Bone marrow (tissue), 2 donors: ENCODE measurements at regions not wholly inside any gene's neighbourhood (a gene's known extent, or its start where the extent isn't known, plus 50 kb on each side); places are given as distances from the start of the nearest gene placed in this dataset.
"Not testable (repeated sequence)": the region's sequence is repeated elsewhere in the genome, so short reads cannot be mapped to it uniquely, and the experiment has no call there.

ENCODE experiments used
- DNase-seq, 2 donors: peaks; one replicate each; lab custom pipeline; 2025; lab: John Stamatoyannopoulos, UW

DNA sequence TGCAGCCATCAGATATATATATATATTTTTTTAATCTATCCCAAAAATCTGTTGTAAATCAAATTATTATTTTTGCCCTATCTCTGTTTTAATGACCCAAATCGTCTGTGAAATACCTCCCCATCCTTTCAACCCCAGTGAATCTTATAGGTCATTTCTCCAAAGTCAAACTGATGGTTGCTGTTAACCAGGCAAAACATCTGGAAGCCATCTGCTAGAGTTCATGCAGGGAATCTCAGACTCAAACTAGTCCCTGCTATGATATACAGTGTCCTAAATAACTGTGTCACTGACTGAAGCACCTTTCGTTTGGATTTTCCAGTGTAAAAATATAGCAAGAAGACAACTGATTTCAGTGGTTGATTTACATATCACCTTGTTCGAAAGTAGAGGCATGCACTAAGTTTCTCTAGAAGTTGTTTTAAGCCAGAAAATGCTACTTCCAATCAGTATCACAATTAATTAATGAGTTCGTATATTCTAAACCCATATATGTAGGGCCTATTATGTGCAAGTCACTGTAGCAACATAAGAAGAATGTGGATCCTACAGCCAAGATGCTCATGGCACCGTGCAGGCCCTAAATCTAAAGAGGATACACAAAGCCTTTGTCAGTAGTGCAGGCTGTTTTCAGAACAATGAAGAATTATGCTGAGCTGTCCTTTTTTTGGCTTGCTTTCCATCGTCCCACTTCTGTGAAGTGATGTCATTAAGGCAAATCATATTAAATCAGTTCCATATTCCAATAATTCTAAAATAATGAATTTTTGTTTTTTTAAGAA, 566.0 kb downstream of the STK39 start:
- no peak for DNase-seq

DNA sequence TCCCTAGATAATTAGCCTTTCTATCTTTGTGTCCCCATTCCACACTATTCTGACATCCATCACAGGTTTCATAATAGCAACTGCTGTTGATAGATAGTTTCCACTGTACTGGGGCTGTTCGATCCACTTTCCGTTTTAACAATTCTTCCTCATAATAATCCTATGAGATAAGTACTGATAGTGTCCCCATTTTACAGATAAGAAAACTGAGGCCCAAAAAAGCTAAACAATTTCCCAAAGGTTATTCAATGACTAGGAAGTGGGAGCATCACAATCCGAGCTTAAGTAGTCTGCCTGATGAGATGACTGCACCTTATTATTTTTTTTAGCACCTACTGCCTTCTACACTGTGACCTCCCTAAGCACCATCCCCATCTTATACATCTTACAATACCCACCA, 569.2 kb downstream of the STK39 start:
- no peak for DNase-seq

DNA sequence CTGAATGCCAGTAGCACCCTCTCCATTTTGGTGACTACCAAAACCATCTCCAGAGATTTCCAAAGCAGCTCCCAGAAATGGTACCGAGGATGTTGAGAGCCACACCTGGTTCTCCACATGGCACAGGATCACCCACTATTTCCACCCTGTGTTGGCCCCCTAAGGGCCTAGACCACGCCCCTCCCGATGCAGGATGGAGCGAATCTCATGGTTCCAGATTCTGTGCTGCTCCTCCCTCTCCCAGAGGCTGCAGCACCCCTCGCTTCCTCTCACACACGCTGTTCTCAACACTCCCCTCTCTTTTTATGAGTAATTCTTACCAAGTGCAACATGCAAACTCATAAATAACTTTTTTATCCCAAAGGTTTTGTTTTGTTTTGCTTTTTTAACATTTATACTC, 571.5 kb downstream of the STK39 start:
- no peak for DNase-seq

DNA sequence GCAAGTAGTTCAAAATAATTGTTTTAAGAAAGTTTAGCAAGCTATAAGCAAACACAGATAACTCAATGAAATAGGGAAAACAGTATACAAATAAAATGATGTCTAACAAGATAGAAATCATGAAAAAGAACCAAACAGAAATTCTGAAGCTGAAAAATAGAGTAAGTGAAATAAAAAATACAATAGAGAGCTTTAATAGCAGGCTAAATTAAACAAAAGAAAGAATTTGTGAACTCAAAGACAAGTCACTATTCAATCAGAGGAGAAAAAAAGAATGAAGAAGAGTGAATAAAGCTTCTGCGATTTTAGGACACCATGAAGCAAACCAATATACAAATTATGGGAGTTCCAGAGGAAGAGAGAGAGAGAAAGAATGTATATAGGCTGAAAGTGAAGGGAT, 576.8 kb downstream of the STK39 start:
- no peak for DNase-seq

DNA sequence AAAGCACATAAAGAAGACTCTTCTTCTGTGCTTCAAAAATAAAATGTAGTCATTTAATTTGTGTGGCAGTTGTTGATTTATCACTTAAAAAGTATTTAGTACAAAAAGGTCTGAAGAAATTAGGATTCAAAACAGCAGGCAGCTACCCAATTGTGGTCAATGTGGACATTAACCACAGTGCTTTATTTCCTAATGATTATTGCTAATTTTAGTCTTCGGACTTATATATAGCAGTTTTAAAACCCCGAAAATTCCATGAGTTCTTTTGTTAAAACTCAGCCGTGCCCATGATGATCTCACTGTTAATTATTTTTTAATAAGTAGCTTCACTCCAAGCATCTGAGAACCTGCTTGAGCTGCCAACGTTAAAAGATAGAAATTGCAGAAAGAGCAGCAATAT, 594.3 kb downstream of the STK39 start:
- no peak for DNase-seq

DNA sequence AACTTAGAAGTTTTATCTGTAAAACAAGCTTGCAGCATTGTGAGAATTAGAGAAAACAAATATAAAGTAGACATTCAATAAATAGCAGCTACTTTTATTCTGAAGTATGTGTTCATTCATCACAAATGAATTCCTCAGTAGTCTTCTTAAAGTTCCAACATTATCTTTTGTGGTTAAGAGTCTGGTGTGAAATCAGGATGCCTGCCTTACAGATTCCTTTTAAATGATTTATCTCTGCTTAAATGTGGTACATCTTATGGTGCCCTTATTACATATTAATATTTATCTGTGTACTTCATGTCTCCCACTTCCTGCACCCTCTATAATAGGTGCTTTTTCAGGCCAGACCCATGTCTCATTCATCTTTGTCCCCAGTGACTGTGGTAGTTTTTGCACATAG, 595.0 kb downstream of the STK39 start:
- no peak for DNase-seq

DNA sequence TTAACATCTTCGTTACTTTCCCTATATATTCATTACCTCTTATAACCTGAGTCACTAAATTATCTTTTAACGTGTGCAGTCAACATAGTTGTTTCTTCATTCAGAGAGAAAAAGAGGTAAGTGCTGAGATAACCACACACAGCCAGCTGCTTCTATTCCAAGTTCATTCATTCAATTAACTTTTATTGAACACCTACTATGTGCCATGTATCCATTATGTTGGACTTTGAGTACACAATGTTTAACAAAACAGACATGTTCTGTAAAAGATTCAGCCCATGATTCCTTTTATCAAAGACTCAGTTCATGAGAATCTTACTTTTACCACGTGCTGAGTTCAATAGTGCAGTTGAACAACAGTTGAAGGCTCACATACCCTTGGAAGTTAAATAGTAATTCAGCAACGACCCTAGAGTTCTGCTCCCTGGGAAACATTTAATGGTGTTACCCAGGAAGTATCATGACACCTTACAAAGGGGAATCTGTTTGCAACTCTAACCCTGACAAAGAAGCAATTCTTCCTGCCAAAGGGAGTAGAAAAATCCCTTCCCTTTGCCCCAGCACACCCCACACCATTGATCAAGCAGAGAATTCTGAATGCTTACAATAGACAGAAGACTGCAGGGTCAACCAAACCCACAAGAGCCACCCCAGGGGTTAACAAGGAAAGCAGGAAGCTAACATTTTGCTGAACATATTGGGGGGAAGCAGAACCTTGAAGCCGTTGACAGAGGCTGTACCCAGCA, 595.8 kb downstream of the STK39 start:
- DNase-seq: no peak

DNA sequence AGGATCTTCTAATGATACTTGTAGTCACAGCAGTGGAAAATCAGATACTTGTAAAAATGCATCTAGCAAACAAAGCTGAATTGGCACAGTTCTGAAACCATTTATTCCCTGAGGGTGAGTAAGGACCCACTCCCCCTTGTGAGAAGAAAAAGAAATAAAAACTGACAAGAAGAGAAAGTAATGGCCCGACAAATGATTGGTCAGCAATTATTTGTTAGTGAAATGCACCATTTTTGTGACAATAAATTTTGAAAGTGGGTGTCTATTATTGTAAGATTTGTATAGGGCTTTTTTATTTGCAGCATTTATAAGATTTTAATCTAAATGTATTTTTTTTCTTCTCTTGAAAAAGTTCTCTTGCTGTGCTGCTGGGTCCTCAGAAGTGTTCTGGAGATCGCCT, 600.8 kb downstream of the STK39 start:
- no peak for DNase-seq

DNA sequence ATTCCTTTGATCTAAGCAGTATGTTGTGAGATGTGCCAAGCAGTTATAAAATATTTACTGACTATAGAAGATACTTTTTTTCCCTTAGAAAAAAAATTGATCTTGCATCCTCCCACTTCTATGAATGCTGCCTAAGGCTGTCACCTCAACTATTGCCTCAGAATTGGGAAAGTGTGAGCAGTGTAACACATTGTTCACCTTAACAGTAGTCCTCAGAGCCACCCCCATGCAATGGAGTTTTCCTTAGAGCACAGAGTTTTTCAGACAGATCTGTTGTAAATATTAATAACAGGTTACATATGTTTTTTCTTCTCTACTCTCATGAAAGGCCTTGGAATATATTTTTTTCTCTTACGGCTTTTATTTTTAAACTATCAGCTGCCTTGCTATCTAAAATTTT, 607.3 kb downstream of the STK39 start:
- no peak for DNase-seq

DNA sequence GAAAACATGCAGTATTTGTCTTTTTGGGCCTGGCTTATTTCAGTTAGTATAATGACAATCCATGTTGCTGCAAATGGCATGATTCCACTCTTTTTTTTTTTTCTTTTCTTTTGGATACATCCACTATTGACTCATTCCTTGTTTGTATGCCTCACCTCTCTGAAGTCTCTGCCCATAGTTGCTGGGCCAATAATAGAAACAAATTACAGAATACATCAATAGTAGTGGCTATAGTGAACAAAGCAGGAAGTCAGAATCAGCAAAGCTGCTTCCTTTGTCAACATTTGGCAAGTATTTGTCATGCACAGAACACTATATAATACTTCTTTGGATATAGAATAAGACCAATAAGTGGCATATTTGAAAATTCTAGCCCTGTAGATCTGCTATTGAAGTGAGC, 609.7 kb downstream of the STK39 start:
- DNase-seq: no peak

DNA sequence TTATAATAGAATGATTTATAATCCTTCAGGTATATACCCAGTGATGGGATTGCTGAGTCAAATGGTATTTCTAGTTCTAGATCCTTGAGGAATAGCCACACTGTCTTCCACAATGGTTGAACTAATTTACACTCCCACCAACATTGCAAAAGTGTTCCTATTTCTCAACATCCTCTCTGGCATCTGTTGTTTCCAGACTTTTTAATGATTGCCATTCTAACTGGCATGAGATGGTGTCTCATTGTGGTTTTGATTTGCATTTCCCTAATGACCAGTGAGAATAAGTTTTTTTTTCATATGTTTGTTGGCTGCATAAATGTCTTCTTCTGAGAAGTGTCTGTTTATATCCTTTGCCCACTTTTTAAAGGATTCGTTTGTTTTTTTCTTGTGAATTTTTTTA, 615.1 kb downstream of the STK39 start:
- DNase-seq: not testable (repeated sequence)

DNA sequence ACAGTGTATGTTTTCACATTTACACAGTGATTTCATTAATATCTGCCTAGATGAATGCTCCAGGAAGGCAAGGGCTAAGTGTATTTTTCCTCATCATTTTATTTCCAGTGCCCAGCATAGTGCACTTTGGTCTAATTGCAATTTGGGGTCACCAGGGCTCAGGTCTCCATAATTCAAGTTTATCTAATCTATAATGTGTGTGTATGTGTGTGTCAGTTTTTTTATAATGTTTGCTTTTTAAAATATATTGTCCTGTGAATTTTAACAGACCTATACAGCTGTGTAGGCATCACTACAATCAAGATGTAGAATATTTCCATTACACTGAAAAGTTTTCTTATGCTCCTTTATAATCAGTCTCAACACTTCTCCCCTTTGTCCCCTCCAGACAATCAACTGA, 620.4 kb downstream of the STK39 start:
- DNase-seq: no peak

DNA sequence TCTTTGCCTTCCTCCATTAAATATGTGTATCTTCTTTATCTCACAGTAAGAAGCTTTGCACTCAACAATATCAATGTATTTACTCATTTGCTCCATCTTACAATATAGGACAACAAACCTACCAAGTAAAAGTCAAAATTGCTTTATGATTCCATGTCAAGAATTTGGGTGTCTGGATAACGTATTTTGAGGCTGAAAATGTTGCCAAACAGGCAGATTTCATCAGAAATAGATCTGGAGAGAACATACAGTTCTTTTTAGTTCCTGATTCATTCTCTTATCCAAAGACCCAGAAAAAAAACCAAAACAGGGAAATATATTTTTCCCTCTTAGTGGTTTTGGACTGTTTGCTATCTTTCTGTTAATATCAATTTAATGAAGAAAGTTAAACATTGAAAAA, 621.1 kb downstream of the STK39 start:
- no peak for DNase-seq

DNA sequence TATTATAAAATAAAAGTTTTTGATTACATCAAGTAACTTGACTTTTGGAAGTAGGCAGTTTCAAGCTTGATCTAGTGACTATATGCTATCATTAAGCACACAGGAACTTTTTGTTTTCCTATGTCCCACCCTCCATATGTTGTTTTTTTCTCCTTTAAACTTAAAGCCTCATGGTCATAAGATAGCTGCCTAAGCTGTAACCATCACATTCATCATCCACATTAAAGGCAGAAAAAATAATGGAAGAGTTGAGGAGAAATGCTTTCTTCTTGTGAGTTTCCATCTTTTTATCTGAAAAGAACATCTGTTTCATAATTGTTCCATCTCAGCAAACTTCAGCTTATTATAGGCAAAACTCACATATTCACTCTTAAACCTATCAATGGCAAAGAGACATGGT, 630.4 kb downstream of the STK39 start:
- DNase-seq: no peak

DNA sequence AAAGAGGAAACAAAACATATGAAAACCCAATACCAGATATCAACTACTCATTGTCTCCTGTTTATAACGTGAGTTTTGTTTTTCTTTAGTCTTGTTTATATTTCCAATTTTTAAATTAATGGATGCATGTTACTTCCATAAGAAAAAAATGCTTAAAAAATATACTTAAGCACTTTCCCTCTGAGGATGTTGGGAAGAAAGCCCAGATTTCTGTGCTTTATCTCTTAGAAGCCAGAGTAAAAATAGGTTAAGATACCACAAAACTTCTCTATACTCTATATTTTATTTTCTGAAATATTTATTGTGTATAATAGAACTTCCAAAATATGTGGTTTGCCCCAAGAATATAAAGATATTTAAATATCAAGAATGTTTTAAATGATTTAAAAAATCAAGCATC, 633.9 kb downstream of the STK39 start:
- DNase-seq: no peak

DNA sequence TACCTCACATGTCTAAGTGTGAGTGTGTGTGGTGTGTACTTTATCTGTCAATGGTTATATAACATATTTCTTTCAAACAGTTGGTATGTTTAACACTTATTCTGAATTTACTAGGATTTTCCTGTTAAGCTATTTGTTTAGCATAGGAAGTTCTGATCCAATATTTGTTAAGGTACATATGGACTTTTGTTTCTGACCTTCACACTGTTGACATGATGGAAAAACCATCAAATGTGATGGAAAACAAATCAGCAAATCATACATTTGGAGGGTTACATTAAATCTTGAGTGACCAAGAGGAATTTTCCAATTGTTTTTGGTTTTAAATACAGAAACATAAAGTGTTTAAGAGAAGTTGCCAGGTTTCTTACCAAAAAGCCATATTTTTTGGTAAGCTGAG, 638.9 kb downstream of the STK39 start:
- DNase-seq: no peak

DNA sequence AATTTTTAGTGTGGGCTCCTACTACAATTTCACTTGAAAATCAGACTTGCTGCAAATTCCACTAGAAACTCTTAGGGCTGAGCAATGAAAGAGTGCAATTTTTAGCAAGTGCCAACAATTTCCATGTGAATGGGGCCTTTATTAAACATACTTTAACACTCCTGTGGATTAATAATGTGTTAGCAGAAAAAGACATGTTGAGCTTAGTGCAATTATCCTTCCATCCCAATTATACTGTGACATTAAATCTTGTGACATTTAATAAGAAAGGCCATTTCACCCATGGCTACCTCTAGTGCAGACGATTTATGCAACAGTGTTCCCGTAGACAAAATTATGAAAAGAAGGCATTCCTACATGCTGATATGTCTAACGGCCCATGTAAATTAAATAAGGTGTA, 639.7 kb downstream of the STK39 start:
- DNase-seq: no peak

DNA sequence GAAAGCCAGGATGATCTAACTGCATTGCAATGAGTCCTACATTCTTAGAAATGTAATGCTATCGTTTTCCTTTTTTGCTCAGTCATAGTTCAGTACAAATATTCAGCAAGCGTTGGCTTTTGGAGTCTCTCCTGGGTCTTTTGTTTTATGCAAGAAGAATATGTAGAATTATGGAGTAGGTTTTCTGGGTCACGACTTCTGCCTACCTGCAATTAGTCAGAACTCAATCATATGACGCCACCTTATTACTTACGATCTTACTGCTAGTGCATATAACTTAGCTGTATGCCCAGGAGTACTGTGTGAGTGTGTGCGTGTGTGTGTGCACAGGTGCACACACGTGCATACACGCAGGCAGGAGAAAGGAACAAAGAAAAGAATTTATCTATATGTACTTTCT, 640.2 kb downstream of the STK39 start:
- no peak for DNase-seq

DNA sequence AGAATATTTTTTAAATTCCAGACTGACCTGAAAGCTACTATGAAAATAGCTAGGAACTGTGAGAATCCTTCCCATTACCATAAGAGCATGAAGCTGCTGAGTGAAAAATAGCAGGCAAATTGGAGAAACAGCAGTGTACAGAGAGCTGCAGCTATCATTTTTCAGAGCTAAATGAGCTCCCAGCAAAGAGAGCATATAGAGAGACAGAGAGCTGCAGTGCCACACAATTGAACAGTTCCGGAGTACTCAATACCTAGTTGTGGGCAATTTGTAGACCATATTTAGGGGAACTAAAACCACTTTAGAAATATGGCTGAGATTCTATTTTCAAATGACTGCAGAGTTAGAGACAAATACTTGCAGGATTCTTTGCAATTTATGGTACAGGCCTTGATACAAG, 645.3 kb downstream of the STK39 start:
- no peak for DNase-seq

DNA sequence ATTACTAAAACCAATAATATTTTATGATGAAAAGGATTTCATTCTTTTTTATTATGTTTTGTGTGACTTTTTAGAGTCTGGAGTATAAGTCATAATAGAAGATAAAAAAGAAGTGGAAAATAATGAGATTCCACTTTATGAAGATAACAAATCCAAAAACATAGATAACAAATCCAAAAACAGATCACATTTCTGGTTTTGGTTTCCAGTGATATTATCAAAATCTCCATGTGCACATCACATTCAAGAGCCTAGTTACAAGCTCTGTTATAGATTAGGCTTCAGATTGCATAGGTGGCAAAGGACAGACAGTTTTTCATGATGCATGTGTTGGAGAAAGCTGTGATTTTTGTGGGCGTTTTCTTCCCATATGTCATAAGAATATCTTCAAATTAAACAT, 648.2 kb downstream of the STK39 start:
- no peak for DNase-seq

DNA sequence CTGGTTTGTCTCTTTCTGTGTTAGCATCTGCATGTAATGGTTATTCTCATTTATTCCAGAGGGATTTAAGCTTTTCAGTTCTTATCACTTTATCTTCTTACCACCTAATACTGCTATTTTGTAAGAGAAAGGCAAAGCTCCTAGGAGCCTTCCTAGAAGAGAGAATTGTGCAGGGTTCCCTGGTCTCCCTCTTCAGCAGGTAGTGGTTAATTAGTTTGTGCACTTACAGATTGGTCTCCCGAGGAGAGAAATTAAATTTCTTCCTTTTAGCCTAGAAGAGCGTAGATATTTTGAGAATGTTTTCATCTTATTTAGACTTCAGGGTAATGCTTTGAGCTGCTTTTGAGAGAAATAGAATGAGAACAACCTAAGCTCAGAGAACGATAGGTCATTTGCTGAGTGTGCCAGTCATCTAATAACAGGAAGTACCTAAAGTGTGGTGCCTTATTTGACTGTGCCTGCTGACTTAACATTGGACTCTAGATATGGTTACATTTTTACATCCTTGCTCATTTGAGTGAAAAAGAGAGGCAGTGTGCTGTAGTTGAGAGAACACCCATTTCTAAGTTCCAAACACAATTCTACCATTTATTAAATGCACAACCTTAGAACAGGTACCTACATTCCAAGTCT, 651.4 kb downstream of the STK39 start:
- DNase-seq: no peak

DNA sequence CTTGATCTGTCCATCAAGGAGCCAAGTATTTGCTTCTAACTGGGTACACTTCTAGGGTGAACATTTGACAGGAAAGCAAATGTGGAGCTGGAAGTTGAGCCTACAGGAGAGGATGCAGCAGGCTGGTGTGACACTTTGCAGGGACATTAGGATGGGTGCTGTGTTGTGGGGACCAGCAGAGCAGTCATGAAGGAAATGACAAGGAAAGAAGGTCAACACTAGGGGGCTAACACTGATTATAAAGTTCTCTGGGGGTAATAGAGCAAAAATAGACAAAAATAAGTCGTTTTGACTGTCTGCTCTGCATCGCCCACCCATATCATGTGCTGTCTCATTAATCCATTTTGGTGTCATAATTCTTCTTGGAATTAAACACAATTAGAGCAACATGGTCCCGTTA, 652.4 kb downstream of the STK39 start:
- DNase-seq: no peak

DNA sequence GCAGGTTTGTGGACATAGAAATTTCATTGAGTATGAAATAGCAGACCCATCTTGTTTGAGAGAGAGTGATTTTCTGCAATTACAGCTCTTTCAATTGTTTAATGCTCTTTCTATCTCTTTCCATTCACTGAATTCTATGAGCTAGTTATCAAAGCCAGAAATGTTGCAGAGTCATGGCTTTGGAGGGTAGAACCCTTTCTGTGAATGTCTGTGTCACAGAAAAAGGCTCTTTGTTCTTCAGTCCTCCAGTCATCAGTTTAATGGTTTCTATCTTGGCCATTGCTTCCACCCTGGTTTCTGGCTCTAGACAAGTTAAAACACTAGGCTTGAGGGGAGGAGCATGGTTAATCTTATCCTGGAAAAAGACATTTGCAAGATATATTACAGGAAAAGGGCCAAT, 655.0 kb downstream of the STK39 start:
- DNase-seq: no peak
